Sigmoid colon (tissue), 4 donors: ENCODE measurements at regions not wholly inside any gene's neighbourhood (a gene's known extent, or its start where the extent isn't known, plus 50 kb on each side); places are given as distances from the start of the nearest gene placed in this dataset.

ENCODE experiments used
- CTCF ChIP-seq, 4 experiments: fragments of 450-650 bp in 3 of 4; fragments of 200-600 bp in 1 of 4; IDR thresholded peaks; one replicate each; pipeline ENCODE4 v1.5.1; 2016 to 2019; ENCODE audit warnings: antibody characterized with exemption in 4 of 4, mild to moderate bottlenecking in 3 of 4, moderate library complexity in 2 of 4
- POLR2AphosphoS5 ChIP-seq, 4 donors: sonication (generic); formaldehyde crosslinking; IDR thresholded peaks; one replicate each; pipeline ENCODE4 v1.6.1; 2017; ENCODE audit warnings: antibody characterized with exemption in 4 of 4

- no peak for TF ChIP-seq CTCF (IDR thresholded peaks at IDR 0.05)
- no peak for TF ChIP-seq POLR2AphosphoS5 (IDR thresholded peaks at IDR 0.05)
These were observed 113.6 kb upstream of the RET start for GRCh38 chr10:42963312-42963711.
